ENCODE measurements at regions not wholly inside any gene's neighbourhood (a gene's known extent, or its start where the extent isn't known, plus 50 kb on each side); places are given as distances from the start of the nearest gene placed in this dataset.

- Histone ChIP-seq H3K27ac (replicated peaks) (no peak overlapping the region), H3K27me3 (ENCODE audit: insufficient read depth, poor library complexity, severe bottlenecking) (no peaks in the 10 kb centered on the region), H3K4me3 (replicated peaks; ENCODE audit: insufficient read depth, low read length) (no peak overlapping the region)
- no peak for DNase-seq (ENCODE audit: low read depth in 1 of 2, low spot score in 1 of 2)
- TF ChIP-seq SPI1 (IDR thresholded peaks at IDR 0.05; ENCODE audit: borderline replicate concordance, low read depth) (no peak), POLR2AphosphoS5 (IDR thresholded peaks at IDR 0.05; ENCODE audit: low read depth) (no peak), GABPA (IDR thresholded peaks at IDR 0.05; ENCODE audit: low read depth) (no peak), CTCF (IDR thresholded peaks at IDR 0.05; ENCODE audit: insufficient read depth, low read length) (no peak)
- TF ChIP-seq, protein P1, sequence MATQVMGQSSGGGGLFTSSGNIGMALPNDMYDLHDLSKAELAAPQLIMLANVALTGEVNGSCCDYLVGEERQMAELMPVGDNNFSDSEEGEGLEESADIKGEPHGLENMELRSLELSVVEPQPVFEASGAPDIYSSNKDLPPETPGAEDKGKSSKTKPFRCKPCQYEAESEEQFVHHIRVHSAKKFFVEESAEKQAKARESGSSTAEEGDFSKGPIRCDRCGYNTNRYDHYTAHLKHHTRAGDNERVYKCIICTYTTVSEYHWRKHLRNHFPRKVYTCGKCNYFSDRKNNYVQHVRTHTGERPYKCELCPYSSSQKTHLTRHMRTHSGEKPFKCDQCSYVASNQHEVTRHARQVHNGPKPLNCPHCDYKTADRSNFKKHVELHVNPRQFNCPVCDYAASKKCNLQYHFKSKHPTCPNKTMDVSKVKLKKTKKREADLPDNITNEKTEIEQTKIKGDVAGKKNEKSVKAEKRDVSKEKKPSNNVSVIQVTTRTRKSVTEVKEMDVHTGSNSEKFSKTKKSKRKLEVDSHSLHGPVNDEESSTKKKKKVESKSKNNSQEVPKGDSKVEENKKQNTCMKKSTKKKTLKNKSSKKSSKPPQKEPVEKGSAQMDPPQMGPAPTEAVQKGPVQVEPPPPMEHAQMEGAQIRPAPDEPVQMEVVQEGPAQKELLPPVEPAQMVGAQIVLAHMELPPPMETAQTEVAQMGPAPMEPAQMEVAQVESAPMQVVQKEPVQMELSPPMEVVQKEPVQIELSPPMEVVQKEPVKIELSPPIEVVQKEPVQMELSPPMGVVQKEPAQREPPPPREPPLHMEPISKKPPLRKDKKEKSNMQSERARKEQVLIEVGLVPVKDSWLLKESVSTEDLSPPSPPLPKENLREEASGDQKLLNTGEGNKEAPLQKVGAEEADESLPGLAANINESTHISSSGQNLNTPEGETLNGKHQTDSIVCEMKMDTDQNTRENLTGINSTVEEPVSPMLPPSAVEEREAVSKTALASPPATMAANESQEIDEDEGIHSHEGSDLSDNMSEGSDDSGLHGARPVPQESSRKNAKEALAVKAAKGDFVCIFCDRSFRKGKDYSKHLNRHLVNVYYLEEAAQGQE (IDR thresholded peaks at IDR 0.05; ENCODE audit: insufficient replicate concordance, low read depth) = no peak
These were observed 1002.3 kb downstream of the KCNJ18 start for GRCh38 chr17:22694362-22695227.

GRCh38 chr17:22695228-22695619 is 1002.9 kb downstream of the KCNJ18 start:
- H3K27ac ChIP-seq (replicated peaks) = no peak overlapping the region
- H3K4me3 ChIP-seq (replicated peaks; ENCODE audit: insufficient read depth, low read length) = no peak overlapping the region
- no peak for DNase-seq (ENCODE audit: low read depth in 1 of 2, low spot score in 1 of 2)
- TF ChIP-seq CTCF (IDR thresholded peaks at IDR 0.05; ENCODE audit: insufficient read depth, low read length) (no peak), GABPA (IDR thresholded peaks at IDR 0.05; ENCODE audit: low read depth) (no peak), SPI1 (IDR thresholded peaks at IDR 0.05; ENCODE audit: borderline replicate concordance, low read depth) (no peak), POLR2AphosphoS5 (IDR thresholded peaks at IDR 0.05; ENCODE audit: low read depth) (no peak)
- TF ChIP-seq, protein P1 (IDR thresholded peaks at IDR 0.05; ENCODE audit: insufficient replicate concordance, low read depth) = no peak
- no peaks in the 10 kb centered on the region for H3K27me3 ChIP-seq (ENCODE audit: insufficient read depth, poor library complexity, severe bottlenecking)

DNA sequence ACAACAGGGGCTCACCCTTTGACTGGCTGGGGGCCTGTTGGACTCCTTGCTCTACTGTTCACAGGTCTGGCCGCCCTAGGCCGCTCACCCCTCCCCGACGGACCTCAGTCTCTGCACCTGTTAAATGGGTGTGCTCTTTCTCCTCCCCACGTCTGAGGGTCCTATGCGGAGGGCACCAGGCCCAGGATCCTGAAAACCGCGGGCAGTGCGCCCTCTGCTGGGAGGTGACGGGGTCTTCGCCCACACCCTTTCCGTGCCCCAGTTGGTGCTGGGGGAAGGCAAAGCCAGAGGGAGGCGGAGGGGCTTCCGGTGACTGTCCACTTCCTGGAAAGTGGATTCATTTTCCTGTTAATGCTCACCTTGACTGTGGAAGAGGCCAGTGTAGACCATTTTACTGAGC is 1010.9 kb downstream of the KCNJ18 start:
- Histone ChIP-seq H3K4me3 (replicated peaks; ENCODE audit: insufficient read depth, low read length) (no peak overlapping the region), H3K27ac (replicated peaks) (no peak overlapping the region), H3K27me3 (ENCODE audit: insufficient read depth, poor library complexity, severe bottlenecking) (no peaks in the 10 kb centered on the region)
- DNase-seq (ENCODE audit: low read depth in 1 of 2, low spot score in 1 of 2) = peak in 1 of 2 experiments; percentile 4
- TF ChIP-seq, protein P1 (IDR thresholded peaks at IDR 0.05; ENCODE audit: insufficient replicate concordance, low read depth) = no peak
- no peak for TF ChIP-seq POLR2AphosphoS5 (IDR thresholded peaks at IDR 0.05; ENCODE audit: low read depth)
- no peak for TF ChIP-seq GABPA (IDR thresholded peaks at IDR 0.05; ENCODE audit: low read depth)
- TF ChIP-seq CTCF (IDR thresholded peaks at IDR 0.05; ENCODE audit: insufficient read depth, low read length) = no peak
- TF ChIP-seq SPI1 (IDR thresholded peaks at IDR 0.05; ENCODE audit: borderline replicate concordance, low read depth) = no peak

All from HL-60 (cell line).